ENCODE measurements at regions not wholly inside any gene's neighbourhood (a gene's known extent, or its start where the extent isn't known, plus 50 kb on each side); places are given as distances from the start of the nearest gene placed in this dataset.

- TF ChIP-seq CTCF (IDR thresholded peaks at IDR 0.05) (no peak), POLR2A (IDR thresholded peaks at IDR 0.05) (no peak)
Observed at GRCh38 chr1:106498238-106498637, 558.2 kb upstream of the PRMT6 start.

All from testis (tissue), 2 donors.